ENCODE measurements at regions not wholly inside any gene's neighbourhood (a gene's known extent, or its start where the extent isn't known, plus 50 kb on each side); places are given as distances from the start of the nearest gene placed in this dataset.

DNA sequence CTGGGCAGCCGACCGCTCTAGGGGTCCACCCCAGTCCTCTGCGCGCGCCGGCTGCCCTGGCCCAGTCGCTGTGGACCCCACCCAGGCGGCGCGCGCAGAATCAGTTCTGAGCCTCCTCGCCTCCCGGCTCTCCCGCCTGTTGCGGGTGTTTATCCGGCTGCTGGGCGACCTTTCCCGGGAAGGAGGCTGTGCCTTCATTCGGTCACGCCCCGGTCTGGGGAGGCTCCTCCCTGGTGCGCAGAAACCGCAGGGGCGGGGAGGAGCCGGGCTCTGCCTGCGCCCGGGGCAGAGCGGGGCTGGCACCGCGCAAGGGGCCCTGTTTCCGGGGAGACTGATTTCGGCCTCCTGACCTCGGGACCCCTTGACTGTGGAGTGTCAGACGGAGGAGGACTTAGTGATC, 80.8 kb upstream of the EYS start:
- Mint-ChIP-seq H3K27ac (no peak overlapping the region), H3K4me1 (ENCODE audit: low read depth in 2 of 2) (no peaks in the 10 kb centered on the region), H3K27me3 (no peaks in the 10 kb centered on the region), H3K4me3 (no peak overlapping the region), H3K9me3 (peaks cover 7% of the 10 kb centered on the region in 2 donors), H3K36me3 (ENCODE audit: insufficient read depth) (no peaks in the 10 kb centered on the region)
- DNase-seq, result no peak
- ATAC-seq (replicated peaks), result no peak

DNA sequence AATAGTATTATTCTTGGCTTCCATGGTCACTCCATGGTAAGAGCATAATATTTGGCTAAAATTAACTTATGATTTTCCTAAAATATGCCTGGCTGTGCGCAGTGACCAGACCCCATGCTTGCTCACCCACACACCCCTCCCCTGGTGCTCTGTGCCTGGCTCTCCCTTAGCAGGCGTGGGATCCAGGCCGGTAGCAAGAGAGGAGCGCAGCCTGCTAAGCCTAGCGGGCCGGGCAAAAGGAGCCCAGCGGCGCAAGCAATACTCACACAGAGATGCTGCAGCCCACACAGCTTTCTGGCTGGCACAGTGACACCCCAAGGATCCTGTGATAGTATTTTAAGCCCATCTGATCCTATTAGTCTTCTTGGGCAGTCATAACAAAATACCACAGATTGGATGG, 79.8 kb upstream of the EYS start:
- Mint-ChIP-seq H3K4me3 (no peak overlapping the region), H3K27ac (no peak overlapping the region), H3K4me1 (ENCODE audit: low read depth in 2 of 2) (no peaks in the 10 kb centered on the region), H3K36me3 (ENCODE audit: insufficient read depth) (no peaks in the 10 kb centered on the region), H3K27me3 (no peaks in the 10 kb centered on the region), H3K9me3 (peaks cover 4 to 15% of the 10 kb centered on the region in 2 donors)
- DNase-seq (no peak), ATAC-seq (replicated peaks) (no peak)

DNA sequence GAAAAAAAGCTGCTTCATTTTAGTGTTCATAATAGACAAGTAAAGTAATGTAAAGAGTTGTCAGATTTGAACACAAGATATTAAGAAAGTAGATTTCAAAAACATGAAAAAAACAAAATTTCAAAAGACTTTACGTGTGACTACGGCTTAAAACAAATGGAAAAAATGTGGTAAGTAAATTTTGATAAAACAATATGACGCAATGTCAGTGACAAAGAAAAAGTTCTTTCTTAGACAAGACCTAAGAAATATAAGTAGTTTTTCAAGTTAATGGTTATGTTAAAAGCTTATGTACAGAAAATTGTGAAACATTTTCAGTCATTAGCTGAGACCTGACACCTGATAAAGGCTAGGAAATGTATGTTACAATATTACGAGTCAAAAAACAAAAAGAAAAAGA, 73.7 kb upstream of the EYS start:
- ATAC-seq (replicated peaks), result no peak
- peaks cover 7 to 18% of the 10 kb centered on the region in 2 donors for H3K9me3 Mint-ChIP-seq
- no peaks in the 10 kb centered on the region for H3K4me1 Mint-ChIP-seq (ENCODE audit: low read depth in 2 of 2)
- no peak overlapping the region for H3K27ac Mint-ChIP-seq
- H3K27me3 Mint-ChIP-seq, result no peaks in the 10 kb centered on the region
- H3K36me3 Mint-ChIP-seq (ENCODE audit: insufficient read depth), result no peaks in the 10 kb centered on the region
- no peak overlapping the region for H3K4me3 Mint-ChIP-seq
- no peak for DNase-seq

DNA sequence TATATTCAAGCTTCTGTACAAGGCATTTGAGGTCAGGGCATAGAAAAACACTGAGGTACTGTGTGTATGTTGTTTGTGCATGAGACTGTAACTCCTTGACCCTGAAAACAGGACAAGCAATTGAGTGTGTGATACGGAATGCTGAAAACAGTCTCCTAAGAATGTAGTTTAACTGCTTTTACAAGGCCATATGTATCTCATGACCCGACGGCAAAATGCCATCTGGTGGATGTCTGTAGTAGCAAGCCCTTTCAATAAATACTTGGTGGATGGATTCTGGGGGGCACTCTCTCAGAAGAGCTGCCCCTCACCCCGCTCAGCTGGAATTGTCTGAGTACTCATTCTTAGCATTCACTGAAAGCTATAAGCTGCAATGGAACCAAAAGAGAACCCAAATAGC, 69.3 kb upstream of the EYS start:
- Mint-ChIP-seq H3K4me3 (no peak overlapping the region), H3K9me3 (peaks cover 22 to 24% of the 10 kb centered on the region in 2 donors), H3K4me1 (ENCODE audit: low read depth in 2 of 2) (no peaks in the 10 kb centered on the region), H3K27me3 (no peaks in the 10 kb centered on the region), H3K27ac (no peak overlapping the region), H3K36me3 (ENCODE audit: insufficient read depth) (no peaks in the 10 kb centered on the region)
- DNase-seq (no peak), ATAC-seq (replicated peaks) (no peak)

DNA sequence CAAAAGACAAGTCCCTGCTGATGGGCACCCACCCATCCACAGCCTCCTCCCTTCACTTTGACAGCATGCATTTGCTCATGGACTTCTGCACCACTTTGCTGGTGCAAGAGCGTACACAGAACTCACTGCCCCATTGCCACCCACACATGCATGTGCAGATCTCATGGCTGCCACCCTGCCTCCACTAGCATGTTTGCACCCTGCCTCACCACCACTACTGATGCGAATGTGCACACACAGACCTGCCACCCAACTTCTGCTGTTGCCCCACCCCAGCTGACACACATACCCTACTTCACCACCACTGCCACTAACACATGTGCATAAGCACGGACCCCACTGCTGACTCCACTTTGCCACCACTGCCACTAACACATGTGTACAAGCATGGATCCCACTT, 64.9 kb upstream of the EYS start:
- Mint-ChIP-seq H3K4me1 (ENCODE audit: low read depth in 2 of 2) (no peaks in the 10 kb centered on the region), H3K27me3 (no peaks in the 10 kb centered on the region), H3K36me3 (ENCODE audit: insufficient read depth) (no peaks in the 10 kb centered on the region), H3K9me3 (peaks cover 18 to 24% of the 10 kb centered on the region in 2 donors), H3K4me3 (no peak overlapping the region), H3K27ac (no peak overlapping the region)
- DNase-seq (no peak), ATAC-seq (replicated peaks) (no peak)

DNA sequence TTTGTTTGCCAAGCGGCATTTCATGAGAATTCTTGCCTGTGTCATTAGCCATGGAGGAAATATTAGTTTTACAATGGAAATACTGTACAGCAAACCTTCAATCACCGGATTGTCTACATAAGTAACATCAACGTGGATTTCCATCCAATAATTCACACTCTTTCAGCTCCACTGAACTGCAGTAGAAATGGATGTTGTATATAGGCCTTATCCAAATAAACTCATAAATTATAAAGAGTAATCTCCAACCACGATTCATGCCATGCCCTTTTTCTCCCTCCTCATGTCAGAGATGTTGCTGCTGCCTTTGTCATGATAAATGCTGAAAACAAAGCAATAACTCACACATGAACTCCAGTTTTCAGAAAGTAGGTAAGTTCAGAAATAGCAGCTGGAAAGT, 54.9 kb upstream of the EYS start:
- H3K27ac Mint-ChIP-seq, result no peak overlapping the region
- H3K9me3 Mint-ChIP-seq, result peaks cover 0 to 13% of the 10 kb centered on the region in 2 donors
- ATAC-seq (replicated peaks), result no peak
- no peaks in the 10 kb centered on the region for H3K36me3 Mint-ChIP-seq (ENCODE audit: insufficient read depth)
- no peak for DNase-seq
- H3K27me3 Mint-ChIP-seq, result no peaks in the 10 kb centered on the region
- no peaks in the 10 kb centered on the region for H3K4me1 Mint-ChIP-seq (ENCODE audit: low read depth in 2 of 2)
- H3K4me3 Mint-ChIP-seq, result no peak overlapping the region

DNA sequence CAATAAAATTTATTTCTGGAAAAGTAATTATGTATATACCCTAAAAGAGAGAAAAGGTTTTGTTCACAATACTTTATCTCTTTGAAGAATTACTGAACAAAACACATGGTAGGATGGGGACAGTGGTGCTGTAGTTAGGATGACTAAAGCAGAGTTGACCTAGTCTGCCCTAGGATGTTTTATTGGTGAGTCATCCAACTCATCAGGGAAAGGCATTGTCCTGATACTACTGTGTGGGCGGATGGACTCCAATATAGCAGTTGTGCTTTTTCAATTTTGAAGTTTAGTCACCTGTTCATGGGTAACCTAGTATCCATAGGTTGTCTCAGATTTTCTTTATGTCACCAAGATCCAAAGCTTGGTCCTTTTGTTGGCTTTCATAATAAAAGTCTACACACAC, 53.3 kb upstream of the EYS start:
- no peak for DNase-seq
- Mint-ChIP-seq H3K36me3 (ENCODE audit: insufficient read depth) (no peaks in the 10 kb centered on the region), H3K27ac (no peak overlapping the region), H3K27me3 (no peaks in the 10 kb centered on the region), H3K4me3 (no peak overlapping the region), H3K4me1 (ENCODE audit: low read depth in 2 of 2) (no peaks in the 10 kb centered on the region), H3K9me3 (peaks cover 0 to 13% of the 10 kb centered on the region in 2 donors)
- ATAC-seq (replicated peaks), result no peak
